IPS-20b (cell line): ENCODE measurements at regions not wholly inside any gene's neighbourhood (a gene's known extent, or its start where the extent isn't known, plus 50 kb on each side); places are given as distances from the start of the nearest gene placed in this dataset.

Experiments
- H3K27ac ChIP-seq: one replicate; pipeline ENCODE4 v1.5.1; 2013; ENCODE audit warnings: low read length
- H3K27me3 ChIP-seq: 2 replicates; pipeline ENCODE4 v1.6.1; 2013; ENCODE audit warnings: mild to moderate bottlenecking, low read length, inconsistent platforms; ENCODE audit not compliant: insufficient read depth
- H3K36me3 ChIP-seq: 2 replicates; pipeline ENCODE4 v1.6.1; 2013; ENCODE audit warnings: low read depth, mild to moderate bottlenecking, inconsistent platforms, low read length, moderate library complexity; ENCODE audit not compliant: insufficient read depth
- H3K4me1 ChIP-seq: 2 replicates; pipeline ENCODE4 v1.6.1; 2013; ENCODE audit warnings: mild to moderate bottlenecking, control low read depth, inconsistent platforms, low read length, moderate library complexity; ENCODE audit not compliant: insufficient read depth
- H3K4me3 ChIP-seq: 2 replicates; pipeline ENCODE4 v1.5.1; 2013; ENCODE audit warnings: mild to moderate bottlenecking, low read length, inconsistent platforms
- H3K9ac ChIP-seq: 2 replicates; pipeline ENCODE4 v1.6.1; 2013; ENCODE audit warnings: low read depth, mild to moderate bottlenecking, inconsistent platforms, low read length, moderate library complexity
- H3K9me3 ChIP-seq: 2 replicates; pipeline ENCODE4 v1.6.1; 2013; ENCODE audit warnings: mild to moderate bottlenecking, low read depth, low read length, inconsistent platforms; ENCODE audit not compliant: insufficient read depth

GRCh38 chr13:40444241-40444640 lies 222.2 kb downstream of the FOXO1 start:
- no peak overlapping the region for H3K4me3 ChIP-seq
- H3K9ac ChIP-seq, result no peak overlapping the region
- no peaks in the 10 kb centered on the region for H3K36me3 ChIP-seq
- no peaks in the 10 kb centered on the region; the same call in 1 of the 2 replicates for H3K9me3 ChIP-seq
- H3K27ac ChIP-seq, result no peak overlapping the region
- no peaks in the 10 kb centered on the region for H3K4me1 ChIP-seq
- no peaks in the 10 kb centered on the region for H3K27me3 ChIP-seq

GRCh38 chr13:40445557-40445990 lies 220.9 kb downstream of the FOXO1 start:
- Histone ChIP-seq H3K4me1 (no peaks in the 10 kb centered on the region), H3K9ac (no peak overlapping the region), H3K27ac (no peak overlapping the region), H3K9me3 (peaks cover 4% of the 10 kb centered on the region), H3K27me3 (no peaks in the 10 kb centered on the region), H3K36me3 (no peaks in the 10 kb centered on the region), H3K4me3 (no peak overlapping the region)

GRCh38 chr13:40446365-40446764 lies 220.1 kb downstream of the FOXO1 start:
- Histone ChIP-seq H3K36me3 (no peaks in the 10 kb centered on the region), H3K9me3 (peaks cover 4% of the 10 kb centered on the region), H3K4me3 (no peak overlapping the region), H3K9ac (no peak overlapping the region), H3K27me3 (no peaks in the 10 kb centered on the region), H3K27ac (no peak overlapping the region), H3K4me1 (no peaks in the 10 kb centered on the region)

- no peak overlapping the region for H3K27ac ChIP-seq
- no peaks in the 10 kb centered on the region for H3K36me3 ChIP-seq
- no peaks in the 10 kb centered on the region for H3K4me1 ChIP-seq
- H3K4me3 ChIP-seq, result no peak overlapping the region
- no peak overlapping the region for H3K9ac ChIP-seq
- H3K9me3 ChIP-seq, result peaks cover 4% of the 10 kb centered on the region
- no peaks in the 10 kb centered on the region for H3K27me3 ChIP-seq
These were observed 218.6 kb downstream of the FOXO1 start for GRCh38 chr13:40447857-40448256.

- no peak overlapping the region for H3K9ac ChIP-seq
- H3K27me3 ChIP-seq, result no peaks in the 10 kb centered on the region
- H3K27ac ChIP-seq, result no peak overlapping the region
- H3K9me3 ChIP-seq, result peaks cover 4% of the 10 kb centered on the region
- no peak overlapping the region for H3K4me3 ChIP-seq
- no peaks in the 10 kb centered on the region for H3K36me3 ChIP-seq
- H3K4me1 ChIP-seq, result no peaks in the 10 kb centered on the region
These were observed 214.3 kb downstream of the FOXO1 start for GRCh38 chr13:40452038-40452666.

GRCh38 chr13:40452741-40453334 lies 213.6 kb downstream of the FOXO1 start:
- H3K9me3 ChIP-seq, result peaks cover 4% of the 10 kb centered on the region
- no peaks in the 10 kb centered on the region for H3K36me3 ChIP-seq
- no peaks in the 10 kb centered on the region for H3K27me3 ChIP-seq
- no peaks in the 10 kb centered on the region for H3K4me1 ChIP-seq
- no peak overlapping the region for H3K9ac ChIP-seq
- H3K4me3 ChIP-seq, result no peak overlapping the region
- no peak overlapping the region for H3K27ac ChIP-seq

- Histone ChIP-seq H3K9me3 (peaks cover 4% of the 10 kb centered on the region), H3K4me3 (no peak overlapping the region), H3K9ac (no peak overlapping the region), H3K36me3 (no peaks in the 10 kb centered on the region), H3K4me1 (no peaks in the 10 kb centered on the region), H3K27me3 (no peaks in the 10 kb centered on the region), H3K27ac (no peak overlapping the region)
These were observed 213.0 kb downstream of the FOXO1 start for GRCh38 chr13:40453351-40454021.

GRCh38 chr13:40456397-40456953 lies 210.0 kb downstream of the FOXO1 start:
- Histone ChIP-seq H3K9ac (no peak overlapping the region), H3K4me1 (no peaks in the 10 kb centered on the region), H3K9me3 (no peaks in the 10 kb centered on the region), H3K36me3 (no peaks in the 10 kb centered on the region), H3K27me3 (no peaks in the 10 kb centered on the region), H3K27ac (no peak overlapping the region), H3K4me3 (no peak overlapping the region)

- Histone ChIP-seq H3K4me1 (no peaks in the 10 kb centered on the region), H3K9ac (no peak overlapping the region), H3K27me3 (no peaks in the 10 kb centered on the region), H3K27ac (no peak overlapping the region), H3K36me3 (no peaks in the 10 kb centered on the region), H3K4me3 (no peak overlapping the region), H3K9me3 (no peaks in the 10 kb centered on the region)
These were observed 209.4 kb downstream of the FOXO1 start for GRCh38 chr13:40456979-40457553.

- Histone ChIP-seq H3K27me3 (no peaks in the 10 kb centered on the region), H3K9ac (no peak overlapping the region), H3K9me3 (no peaks in the 10 kb centered on the region), H3K27ac (no peak overlapping the region), H3K4me1 (no peaks in the 10 kb centered on the region), H3K4me3 (no peak overlapping the region), H3K36me3 (no peaks in the 10 kb centered on the region)
These were observed 208.3 kb downstream of the FOXO1 start for GRCh38 chr13:40457929-40458719.

GRCh38 chr13:40458720-40458990 lies 207.8 kb downstream of the FOXO1 start:
- H3K4me3 ChIP-seq, result no peak overlapping the region
- H3K4me1 ChIP-seq, result no peaks in the 10 kb centered on the region
- H3K9ac ChIP-seq, result no peak overlapping the region
- H3K27me3 ChIP-seq, result no peaks in the 10 kb centered on the region
- H3K9me3 ChIP-seq, result no peaks in the 10 kb centered on the region
- no peaks in the 10 kb centered on the region for H3K36me3 ChIP-seq
- no peak overlapping the region for H3K27ac ChIP-seq
